HEK293T (cell line): ENCODE measurements at regions not wholly inside any gene's neighbourhood (a gene's known extent, or its start where the extent isn't known, plus 50 kb on each side); places are given as distances from the start of the nearest gene placed in this dataset.

ENCODE experiments used
- ARNT ChIP-seq: fragments of 450-650 bp; IDR thresholded peaks from 2 replicates; pipeline ENCODE4 v1.6.1; 2017; ENCODE audit warnings: mild to moderate bottlenecking
- BHLHE40 ChIP-seq: fragments of 450-650 bp; IDR thresholded peaks from 2 replicates; pipeline ENCODE4 v1.6.1; 2016; ENCODE audit warnings: mild to moderate bottlenecking, moderate library complexity, borderline replicate concordance
- CTBP1 ChIP-seq: fragments of 450-650 bp; IDR thresholded peaks from 2 replicates; pipeline ENCODE4 v1.6.1; 2016; ENCODE audit warnings: borderline replicate concordance
- ELF4 ChIP-seq: fragments of 450-650 bp; IDR thresholded peaks from 2 replicates; pipeline ENCODE4 v1.6.1; 2017; ENCODE audit warnings: antibody characterized with exemption
- FOXA1 ChIP-seq: fragments of 450-650 bp; IDR thresholded peaks from 2 replicates; pipeline ENCODE4 v1.6.1; 2016; ENCODE audit warnings: mild to moderate bottlenecking
- FOXK2 ChIP-seq: fragments of 450-650 bp; IDR thresholded peaks from 2 replicates; pipeline ENCODE4 v1.6.1; 2016; ENCODE audit warnings: mild to moderate bottlenecking
- L3MBTL2 ChIP-seq: fragments of 450-650 bp; conservative IDR thresholded peaks from 2 replicates; pipeline ENCODE4 v1.6.1; 2016; ENCODE audit warnings: mild to moderate bottlenecking
- NFRKB ChIP-seq: fragments of 450-650 bp; IDR thresholded peaks from 2 replicates; pipeline ENCODE4 v1.6.1; 2016; ENCODE audit warnings: mild to moderate bottlenecking, moderate library complexity
- SP1 ChIP-seq: fragments of 450-650 bp; IDR thresholded peaks from 2 replicates; pipeline ENCODE4 v1.6.1; 2017
- SUZ12 ChIP-seq: fragments of 450-650 bp; IDR thresholded peaks from 2 replicates; pipeline ENCODE4 v1.6.1; 2016; ENCODE audit warnings: mild to moderate bottlenecking
- TARDBP ChIP-seq: fragments of 450-650 bp; IDR thresholded peaks from 2 replicates; pipeline ENCODE4 v1.6.1; 2016
- ZNF384 ChIP-seq: fragments of 450-650 bp; IDR thresholded peaks from 2 replicates; pipeline ENCODE4 v1.6.1; 2016
- TF ChIP-seq, protein P1 (sequence below): fragments of 450-650 bp; IDR thresholded peaks from 2 replicates; pipeline ENCODE4 v1.6.1; 2016

DNA sequence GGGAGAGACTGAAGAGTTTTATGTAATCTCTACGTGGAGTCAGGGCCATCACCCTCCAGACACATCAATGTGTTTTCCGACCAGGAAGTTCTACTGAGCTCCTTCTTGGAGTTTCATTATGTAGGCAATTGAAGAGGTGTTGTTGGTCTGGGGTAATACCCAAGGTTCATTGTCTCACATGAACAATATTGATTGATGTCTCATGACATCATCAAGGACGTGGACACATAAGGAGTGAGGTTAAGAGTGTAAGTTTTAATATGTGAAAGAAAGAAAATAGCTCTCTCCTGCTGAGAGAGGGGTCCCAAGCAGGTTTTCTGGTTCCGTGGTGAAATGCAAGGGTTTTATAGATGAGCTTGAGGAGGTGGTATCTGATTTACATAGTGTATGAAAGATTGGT is 280.7 kb upstream of the MIR17HG start:
- TF ChIP-seq SUZ12 (no peak), ELF4 (no peak), ARNT (no peak), ZNF384 (no peak), SP1 (no peak), FOXA1 (no peak), TARDBP (no peak), FOXK2 (no peak), NFRKB (no peak), L3MBTL2 (no peak), BHLHE40 (no peak), CTBP1 (no peak)
- TF ChIP-seq, protein P1, sequence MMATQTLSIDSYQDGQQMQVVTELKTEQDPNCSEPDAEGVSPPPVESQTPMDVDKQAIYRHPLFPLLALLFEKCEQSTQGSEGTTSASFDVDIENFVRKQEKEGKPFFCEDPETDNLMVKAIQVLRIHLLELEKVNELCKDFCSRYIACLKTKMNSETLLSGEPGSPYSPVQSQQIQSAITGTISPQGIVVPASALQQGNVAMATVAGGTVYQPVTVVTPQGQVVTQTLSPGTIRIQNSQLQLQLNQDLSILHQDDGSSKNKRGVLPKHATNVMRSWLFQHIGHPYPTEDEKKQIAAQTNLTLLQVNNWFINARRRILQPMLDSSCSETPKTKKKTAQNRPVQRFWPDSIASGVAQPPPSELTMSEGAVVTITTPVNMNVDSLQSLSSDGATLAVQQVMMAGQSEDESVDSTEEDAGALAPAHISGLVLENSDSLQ, result no peak
